Stimulated activated CD4-positive, alpha-beta T cell treated with anti-CD3 and anti-CD28 coated beads, Interleukin-12 subunit alpha, Interleukin-12 subunit beta, amount 100 ng/mL, for 48 hours (primary cell): ENCODE measurements at regions not wholly inside any gene's neighbourhood (a gene's known extent, or its start where the extent isn't known, plus 50 kb on each side); places are given as distances from the start of the nearest gene placed in this dataset.

ENCODE experiments used
- DNase-seq, 3 donors: peaks; one replicate each; pipeline ENCODE4 v3.0.0-alpha.2; 2020; ENCODE audit warnings: low read depth in 2 of 3, low spot score in 1 of 3

GRCh38 chr4:168037676-168038075, 54.7 kb upstream of the ANXA10 start:
- no peak for DNase-seq

- DNase-seq = no peak
These were observed 52.7 kb upstream of the ANXA10 start for GRCh38 chr4:168039593-168039992.
